NCI-H460 (cell line): ENCODE measurements at regions not wholly inside any gene's neighbourhood (a gene's known extent, or its start where the extent isn't known, plus 50 kb on each side); places are given as distances from the start of the nearest gene placed in this dataset.
A peak's percentile ranks its signal among the peaks of the same experiment; 100 is the strongest.

Experiments
- DNase-seq: peaks from one replicate; pipeline ENCODE4 v3.0.0-alpha.2; 2016; ENCODE audit warnings: low read depth; ENCODE audit errors: extremely low read depth

- DNase-seq = no peak
Measured at GRCh38 chr13:85249151-85249550, 550.1 kb downstream of the SLITRK6 start.

GRCh38 chr13:85247780-85248179 lies 551.4 kb downstream of the SLITRK6 start:
- DNase-seq = no peak

- no peak for DNase-seq
Measured at GRCh38 chr13:85243831-85244230, 555.4 kb downstream of the SLITRK6 start.

- no peak for DNase-seq
Measured at GRCh38 chr13:85241060-85241459, 558.2 kb downstream of the SLITRK6 start.

- peak; percentile 7 for DNase-seq
Measured at GRCh38 chr13:85236413-85236812, 562.8 kb downstream of the SLITRK6 start.

- no peak for DNase-seq
Measured at GRCh38 chr13:85230691-85231093, 568.5 kb downstream of the SLITRK6 start.

GRCh38 chr13:85228692-85229091 lies 570.5 kb downstream of the SLITRK6 start:
- no peak for DNase-seq

- DNase-seq = no peak
Measured at GRCh38 chr13:85223883-85224656, 575.1 kb downstream of the SLITRK6 start.

GRCh38 chr13:85216576-85216975 lies 582.6 kb downstream of the SLITRK6 start:
- DNase-seq = no peak

- DNase-seq = no peak
Measured at GRCh38 chr13:85212692-85213091, 586.5 kb downstream of the SLITRK6 start.

GRCh38 chr13:85204668-85205344 lies 594.4 kb downstream of the SLITRK6 start:
- DNase-seq = no peak

- DNase-seq = no peak
Measured at GRCh38 chr13:85197431-85197830, 601.8 kb downstream of the SLITRK6 start.

- no peak for DNase-seq
Measured at GRCh38 chr13:85194482-85194881, 604.7 kb downstream of the SLITRK6 start.

- DNase-seq = no peak
Measured at GRCh38 chr13:85191996-85192718, 607.1 kb downstream of the SLITRK6 start.

- no peak for DNase-seq
Measured at GRCh38 chr13:85186356-85187045, 612.7 kb downstream of the SLITRK6 start.

GRCh38 chr13:85174291-85174690 lies 624.9 kb downstream of the SLITRK6 start:
- no peak for DNase-seq

GRCh38 chr13:85170372-85170771 lies 628.8 kb downstream of the SLITRK6 start:
- no peak for DNase-seq

- DNase-seq = no peak
Measured at GRCh38 chr13:85166891-85167290, 632.3 kb downstream of the SLITRK6 start.

- no peak for DNase-seq
Measured at GRCh38 chr13:85163063-85163462, 636.2 kb downstream of the SLITRK6 start.

GRCh38 chr13:85148009-85148408 lies 651.2 kb downstream of the SLITRK6 start:
- DNase-seq = no peak

- DNase-seq = no peak
Measured at GRCh38 chr13:85142351-85142927, 656.8 kb downstream of the SLITRK6 start.
